Lung microvascular endothelial cell (primary cell): ENCODE measurements at regions not wholly inside any gene's neighbourhood (a gene's known extent, or its start where the extent isn't known, plus 50 kb on each side); places are given as distances from the start of the nearest gene placed in this dataset.

ENCODE experiments used
- DNase-seq, 2 donors: peaks; one replicate each; pipeline versions ENCODE4 v3.0.0 to v3.0.0-alpha.2; 2010; ENCODE audit warnings: low read depth in 2 of 2

DNA sequence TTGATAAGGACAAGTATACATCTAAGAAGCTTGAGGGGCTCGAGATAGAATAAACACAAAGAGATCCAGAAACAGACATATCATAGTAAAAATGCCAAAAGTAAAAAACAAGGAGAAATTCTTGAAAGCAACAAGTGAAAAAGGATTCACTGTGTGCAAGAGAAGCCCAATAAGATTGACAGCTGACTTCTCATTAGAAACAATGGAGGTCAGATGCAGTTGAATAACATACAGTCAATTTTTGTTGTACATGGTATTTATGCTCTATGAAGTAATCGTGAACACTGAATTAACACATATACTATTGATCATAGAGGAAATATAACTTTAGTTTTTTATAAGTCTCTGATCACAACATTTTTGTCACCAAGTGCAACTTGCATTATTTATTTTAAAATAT lies 982.8 kb upstream of the SORCS1 start:
- DNase-seq: no peak

DNA sequence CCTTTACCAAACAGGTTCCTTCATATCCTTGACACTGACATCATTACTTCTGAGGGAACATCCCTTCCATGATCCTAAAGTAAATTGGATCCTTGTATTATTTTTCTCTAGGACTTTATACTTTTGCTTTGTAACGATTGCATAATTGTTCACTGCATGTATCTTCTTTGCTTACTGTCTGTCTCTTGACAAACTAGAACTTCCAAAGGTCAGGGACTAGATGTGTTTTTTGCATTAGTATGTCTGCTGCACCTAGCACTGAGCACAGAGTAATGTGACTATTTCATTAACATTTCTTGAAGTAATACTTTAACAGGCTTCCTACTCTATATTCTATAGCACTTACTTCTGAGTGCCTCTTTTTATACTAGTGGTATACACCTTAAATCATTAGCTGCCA lies 976.6 kb upstream of the SORCS1 start:
- DNase-seq: no peak

DNA sequence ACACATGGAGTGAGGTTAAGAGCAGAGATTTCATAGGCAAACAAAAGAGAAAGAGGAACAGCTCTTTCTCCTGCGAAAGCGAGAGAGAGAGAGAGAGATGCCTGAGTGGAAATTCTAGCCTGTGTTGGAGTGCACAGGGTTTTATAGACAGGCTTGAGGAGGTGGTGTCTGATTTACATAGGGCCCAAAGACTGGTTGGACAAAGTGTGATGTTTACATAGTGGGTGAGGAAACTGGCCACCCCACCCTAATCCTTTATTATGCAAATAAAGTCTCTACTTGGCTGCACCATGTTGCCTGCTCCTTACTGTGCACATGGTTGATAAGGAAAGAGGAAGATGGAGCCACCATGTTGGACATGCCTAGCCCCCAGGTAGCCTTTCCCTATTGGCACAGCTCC lies 967.8 kb upstream of the SORCS1 start:
- DNase-seq: no peak

DNA sequence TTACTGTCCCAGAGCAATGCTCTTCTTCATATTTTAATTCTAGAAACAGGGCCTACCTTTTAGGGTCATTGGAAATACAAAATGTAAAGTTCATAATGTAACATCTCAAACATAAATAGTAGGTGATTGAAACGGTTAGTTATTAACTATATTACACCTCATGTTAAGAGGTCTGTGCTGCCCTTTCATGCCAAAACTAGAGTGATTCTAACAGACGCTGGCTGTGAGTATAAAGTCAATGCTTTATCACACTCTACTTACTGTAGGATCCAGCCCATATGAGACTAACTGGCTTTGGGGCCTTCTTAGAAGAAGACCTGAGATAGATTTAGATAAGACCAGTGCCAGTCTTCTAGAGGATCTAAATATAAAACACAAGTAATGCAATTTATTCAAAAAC lies 966.1 kb upstream of the SORCS1 start:
- no peak for DNase-seq

DNA sequence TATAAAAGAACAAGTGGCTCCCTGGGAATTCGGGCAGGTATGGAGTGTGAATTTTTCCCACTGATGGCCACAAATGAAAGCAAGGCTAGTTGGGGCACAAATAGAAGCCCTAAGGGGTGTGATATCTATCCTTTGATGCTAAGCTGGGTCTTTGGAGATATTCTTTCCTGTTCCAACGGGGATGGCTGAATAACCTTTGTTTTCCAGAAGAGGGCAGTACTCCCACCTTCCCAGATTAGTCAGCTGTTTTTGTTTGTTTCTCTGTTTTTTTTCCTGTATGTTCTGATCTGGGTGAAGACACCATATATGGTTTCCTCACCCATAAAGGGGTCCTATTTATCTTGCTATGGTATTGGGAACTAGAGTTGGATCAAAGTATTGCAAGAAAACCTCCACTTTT lies 947.7 kb upstream of the SORCS1 start:
- DNase-seq: peak in 1 of 2 donors; percentile 33

DNA sequence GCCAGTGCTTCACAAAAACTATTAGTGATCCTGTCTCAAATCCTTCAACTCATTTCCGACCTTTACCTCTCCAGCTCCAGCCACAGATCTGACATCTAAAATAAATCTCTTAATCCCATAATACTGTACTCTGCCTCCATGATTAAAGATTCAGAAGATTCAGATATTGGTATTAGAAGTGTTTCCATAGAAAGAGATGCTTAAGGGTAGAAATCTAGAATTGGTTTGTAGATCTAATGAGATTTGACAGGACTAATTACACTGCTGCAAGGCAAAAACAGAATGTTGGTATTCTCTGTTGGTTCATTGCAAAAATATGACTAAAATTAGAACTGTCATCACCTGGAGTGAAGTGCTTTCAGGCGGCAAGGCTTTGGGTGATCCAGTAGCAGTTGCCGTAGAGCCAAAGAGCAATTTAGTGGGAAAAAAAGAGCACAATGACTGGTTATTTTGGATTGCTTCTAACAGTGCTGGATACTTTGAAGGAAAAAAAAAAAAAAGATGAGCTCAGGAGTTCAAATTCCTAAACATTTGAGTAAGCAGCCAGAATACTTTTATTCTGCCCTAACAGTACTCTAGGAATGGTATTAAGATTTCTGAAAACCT lies 940.1 kb upstream of the SORCS1 start:
- DNase-seq: no peak

DNA sequence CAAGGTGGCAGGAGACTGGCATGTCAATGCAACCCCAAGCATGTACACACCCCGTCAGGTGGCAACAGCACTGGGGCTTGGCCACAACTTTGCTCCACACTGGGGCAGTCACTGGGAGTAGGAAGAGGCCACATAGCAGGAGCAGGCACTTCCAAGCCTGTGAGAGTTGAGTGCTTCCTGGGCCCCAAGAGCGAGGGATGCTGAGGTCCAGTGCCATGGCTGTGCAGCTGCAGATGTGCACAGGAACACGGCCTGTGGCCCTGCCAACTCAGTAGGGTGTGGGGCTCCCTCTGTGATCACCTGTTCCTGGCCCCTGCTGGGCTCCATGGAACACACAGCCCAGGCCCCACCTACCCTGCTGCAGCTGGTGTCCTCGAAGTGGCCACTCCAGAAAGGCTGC lies 932.8 kb upstream of the SORCS1 start:
- DNase-seq: no peak

DNA sequence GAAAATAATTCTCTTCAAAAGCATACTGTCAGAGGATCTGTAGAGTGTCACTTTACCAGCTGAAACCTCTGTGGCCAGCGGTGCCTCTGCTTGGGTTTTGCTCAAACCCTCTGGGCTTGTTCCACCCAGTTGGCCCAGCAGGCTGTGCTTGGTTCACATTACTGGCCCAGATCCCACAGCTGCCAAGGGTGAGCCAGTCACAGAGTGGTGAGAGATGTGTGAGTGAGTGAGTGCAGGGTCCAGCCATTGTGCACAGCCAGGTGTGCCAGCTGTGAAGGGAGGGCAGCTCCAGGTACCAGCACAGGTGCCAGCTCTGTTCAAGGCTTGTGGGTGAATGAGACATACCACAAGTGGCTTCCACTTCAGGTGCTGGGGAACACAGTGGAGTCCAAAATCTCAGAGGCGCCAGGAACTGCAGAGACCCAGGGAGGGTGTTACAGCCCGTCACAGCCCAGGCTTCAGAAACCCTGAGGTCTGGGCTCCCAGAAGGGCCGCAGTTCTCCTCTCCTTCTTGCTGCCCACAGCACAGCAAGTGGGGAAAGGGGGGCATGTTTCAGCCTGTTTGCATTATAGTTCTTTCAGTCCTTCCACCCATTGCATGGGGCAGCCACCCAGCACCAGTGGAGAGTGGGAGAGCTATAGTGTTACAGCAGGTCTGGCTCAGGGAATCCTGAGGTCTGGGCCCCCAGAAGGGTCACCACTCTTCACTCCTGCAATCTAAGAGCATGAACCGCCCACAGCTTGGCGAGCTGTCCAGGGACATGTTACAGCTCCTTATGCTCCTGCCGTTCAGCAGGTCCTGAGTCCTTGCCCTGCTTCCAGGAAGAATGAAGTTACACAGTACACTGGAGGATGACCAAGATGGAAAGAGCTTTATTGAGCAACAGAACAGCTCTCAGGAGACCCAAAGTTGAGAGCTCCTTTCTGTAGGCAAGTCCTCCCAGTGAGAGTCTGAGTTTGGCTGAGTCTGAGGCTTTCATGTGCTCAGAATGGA lies 931.7 kb upstream of the SORCS1 start:
- no peak for DNase-seq

DNA sequence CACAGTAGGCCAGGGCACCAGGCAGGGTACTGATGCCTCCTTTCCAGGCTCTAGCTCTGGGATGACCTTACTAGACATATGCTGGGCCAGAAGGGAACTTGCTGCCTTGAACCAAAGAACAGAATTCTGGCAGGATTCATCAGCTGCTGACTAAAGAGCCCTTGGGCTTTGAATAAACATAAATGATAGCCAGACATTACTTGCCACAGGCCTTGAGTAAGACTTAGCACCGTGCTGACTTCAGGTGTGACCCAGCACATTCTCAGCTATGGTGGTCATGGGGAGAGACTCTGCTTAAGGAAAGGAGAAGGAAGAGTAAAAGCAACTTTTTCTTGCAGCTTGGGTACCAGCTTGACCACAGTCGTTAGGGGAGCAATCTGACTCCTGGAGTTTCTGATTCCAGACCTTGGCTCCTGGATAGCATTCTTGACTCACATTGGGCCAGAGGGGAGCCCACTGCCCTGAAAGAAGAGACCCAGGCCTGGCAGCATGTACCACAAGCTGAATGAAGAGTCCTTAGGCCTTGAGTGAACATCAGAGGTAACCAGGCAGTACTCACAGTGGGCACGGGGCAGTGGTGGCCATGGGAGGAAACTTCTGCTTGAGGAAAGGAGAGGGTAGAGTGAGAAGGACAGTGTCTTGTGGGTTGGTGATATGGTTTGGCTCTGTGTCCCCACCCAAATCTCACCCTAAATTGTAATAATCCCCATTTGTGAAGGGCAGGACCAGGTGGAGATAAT lies 926.1 kb upstream of the SORCS1 start:
- DNase-seq: no peak

DNA sequence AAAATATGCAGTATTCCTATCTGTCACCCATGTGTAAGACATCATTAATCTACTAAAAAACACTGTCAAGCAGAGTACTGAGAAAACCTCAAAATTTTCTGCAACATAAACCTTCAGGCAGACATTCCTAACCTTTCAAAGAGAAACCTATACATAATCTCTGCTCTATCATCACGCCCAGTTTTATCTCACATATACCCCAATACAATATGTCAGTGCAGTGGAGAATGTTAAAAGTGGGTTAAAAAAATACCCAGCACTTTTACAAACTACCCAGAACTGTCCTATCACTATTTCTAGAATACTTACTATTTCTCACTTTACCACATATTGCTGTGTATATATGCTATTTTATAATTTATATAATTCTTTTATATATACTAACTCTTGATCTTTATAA lies 922.0 kb upstream of the SORCS1 start:
- DNase-seq: no peak

DNA sequence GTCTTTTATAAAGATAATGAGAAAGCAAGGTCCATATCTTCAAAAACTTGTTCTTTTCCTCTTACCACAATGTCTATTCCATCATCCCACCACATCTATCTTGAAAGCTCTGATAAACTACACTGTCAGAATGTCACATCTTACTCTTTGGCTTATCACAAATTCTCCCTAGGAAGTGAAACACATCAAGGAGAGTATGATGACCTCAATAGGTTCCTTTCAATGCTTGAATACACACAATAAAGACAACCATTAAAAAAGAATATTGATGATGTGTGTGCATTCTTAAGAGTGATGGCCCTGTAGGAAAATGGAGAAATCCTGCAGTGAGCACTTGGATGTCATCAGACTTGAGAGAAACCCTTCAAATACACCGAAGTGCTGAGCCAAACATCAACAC lies 918.1 kb upstream of the SORCS1 start:
- no peak for DNase-seq

DNA sequence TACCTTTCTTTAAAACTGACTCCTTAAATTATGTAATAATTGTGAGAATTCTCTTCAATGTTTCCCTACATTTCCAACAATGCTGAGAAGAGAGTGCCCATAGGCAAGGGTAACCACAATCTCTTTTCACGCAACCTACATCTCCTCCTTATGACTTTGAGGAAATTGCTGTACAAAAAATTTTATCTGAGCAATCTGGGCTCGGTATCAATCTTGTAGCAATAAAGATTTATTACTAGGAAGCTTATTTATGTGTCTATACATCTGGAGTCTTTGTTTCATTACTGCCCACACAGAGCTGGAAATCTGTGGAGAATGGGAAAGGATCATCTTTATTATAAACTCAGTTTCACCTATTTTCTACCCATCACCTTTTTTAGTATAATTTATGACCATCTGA lies 913.8 kb upstream of the SORCS1 start:
- no peak for DNase-seq

DNA sequence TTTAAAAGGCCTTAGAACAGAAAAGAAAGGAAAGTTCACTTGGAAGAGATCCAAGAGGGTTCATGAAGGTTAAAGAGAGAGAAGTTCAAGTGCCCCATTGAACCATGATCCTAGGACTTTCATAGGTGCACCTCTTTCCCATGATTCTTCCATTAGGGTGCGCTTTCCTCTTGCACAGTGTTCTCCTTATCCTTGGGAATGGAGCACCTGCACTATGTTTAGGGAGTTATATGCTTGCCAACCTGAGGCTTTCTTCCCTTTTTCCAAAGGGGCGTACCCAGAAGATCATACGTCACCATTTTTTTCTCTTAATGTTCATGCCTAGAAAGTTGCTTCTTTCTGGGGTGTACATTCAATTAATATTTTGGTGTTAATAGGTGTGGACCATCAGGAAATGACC lies 908.0 kb upstream of the SORCS1 start:
- DNase-seq: no peak

DNA sequence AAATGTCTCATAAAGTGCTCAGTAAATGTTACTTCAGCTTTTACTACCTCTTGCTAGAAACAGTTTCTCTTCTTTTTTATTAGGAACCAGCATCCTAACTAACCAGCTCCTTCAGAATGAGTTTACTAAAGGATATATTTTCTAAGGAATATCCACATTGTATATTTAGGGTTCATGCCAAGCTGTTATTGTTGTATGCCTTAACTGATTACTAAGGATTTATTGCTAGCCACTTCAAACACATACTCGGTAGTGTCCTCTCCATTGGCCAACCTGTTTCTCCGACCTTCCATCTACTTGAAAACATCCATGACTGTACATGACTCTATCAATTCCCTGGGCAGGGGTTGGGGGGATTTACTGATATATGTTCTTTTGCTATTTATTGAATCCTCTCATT lies 906.3 kb upstream of the SORCS1 start:
- no peak for DNase-seq

DNA sequence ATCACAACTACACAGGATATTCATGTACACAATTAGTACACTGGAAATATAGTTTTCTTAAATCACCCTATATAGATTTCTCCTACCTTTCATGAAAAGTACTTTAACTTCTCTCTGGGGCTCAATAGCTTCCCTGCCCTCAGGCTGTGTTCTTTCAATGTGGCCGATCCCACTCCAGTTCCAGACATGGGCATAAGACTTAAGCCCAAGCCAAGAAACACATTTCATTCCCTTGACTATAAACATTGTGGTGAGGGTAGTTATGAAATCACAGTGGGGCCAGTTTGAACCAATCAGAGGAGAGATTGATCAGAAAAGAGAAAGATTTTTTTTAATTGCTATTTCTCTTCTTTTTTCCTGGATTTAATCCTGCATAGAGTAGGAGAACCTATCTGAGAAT lies 904.6 kb upstream of the SORCS1 start:
- no peak for DNase-seq

DNA sequence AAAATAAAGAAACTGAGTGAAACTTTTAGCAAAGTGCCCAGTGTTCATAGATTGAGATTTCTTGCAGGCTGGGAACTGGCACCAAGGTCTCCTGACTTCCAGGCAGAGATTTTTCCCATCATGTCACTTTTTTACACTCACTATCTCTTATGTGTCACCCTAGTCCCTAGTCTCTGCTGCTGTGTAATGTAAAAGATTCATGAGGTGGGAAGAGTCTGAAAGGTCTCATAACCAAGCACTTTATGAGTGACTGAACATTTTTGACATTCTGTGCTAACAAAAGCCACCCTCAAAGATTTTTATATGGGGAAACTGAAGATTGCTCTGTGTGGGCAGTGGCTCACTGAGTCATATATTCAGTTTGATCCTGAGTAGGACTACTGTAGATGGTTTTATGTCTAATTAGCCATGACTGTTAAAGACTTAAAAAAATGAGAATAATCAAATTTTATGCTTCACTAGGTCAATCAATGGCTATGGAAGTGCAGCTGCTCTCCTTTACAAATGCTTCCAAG lies 900.3 kb upstream of the SORCS1 start:
- DNase-seq: no peak

DNA sequence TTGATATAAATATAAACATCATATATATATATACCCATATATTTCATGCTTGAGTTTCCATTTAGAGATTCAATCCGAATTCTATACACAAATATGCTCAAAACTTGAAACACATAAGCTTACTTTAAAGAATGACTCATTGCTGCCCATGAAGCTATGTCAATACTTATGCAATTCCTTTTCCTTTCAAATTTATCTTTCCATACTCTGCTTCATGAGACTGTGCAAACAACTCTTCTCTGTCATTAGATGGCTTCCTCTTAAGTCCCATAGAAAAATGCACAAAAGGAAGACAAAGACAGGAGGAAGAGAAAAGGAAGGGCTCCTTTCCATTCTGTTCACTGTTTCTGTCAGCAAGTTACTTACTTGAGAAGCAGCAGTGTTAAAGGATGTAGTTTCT lies 895.7 kb upstream of the SORCS1 start:
- no peak for DNase-seq

DNA sequence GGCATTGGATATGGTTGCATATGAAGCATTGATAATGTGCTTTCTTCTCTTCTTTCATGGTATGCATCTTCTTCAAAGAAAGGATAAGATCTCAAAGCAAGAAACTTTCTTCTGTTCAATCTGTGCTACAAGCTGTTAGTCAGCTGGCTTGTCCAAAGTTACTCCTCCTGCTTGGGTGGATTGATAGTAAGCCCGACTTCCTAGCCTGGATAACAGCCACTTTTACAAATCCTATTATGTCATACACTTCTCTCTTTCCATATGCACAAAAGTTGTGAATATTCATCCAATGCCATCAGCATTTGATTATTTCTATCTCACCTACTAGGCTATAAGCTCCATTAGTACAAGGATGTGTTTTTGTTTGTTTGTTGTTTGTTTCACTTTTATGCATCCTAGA lies 891.0 kb upstream of the SORCS1 start:
- DNase-seq: no peak

DNA sequence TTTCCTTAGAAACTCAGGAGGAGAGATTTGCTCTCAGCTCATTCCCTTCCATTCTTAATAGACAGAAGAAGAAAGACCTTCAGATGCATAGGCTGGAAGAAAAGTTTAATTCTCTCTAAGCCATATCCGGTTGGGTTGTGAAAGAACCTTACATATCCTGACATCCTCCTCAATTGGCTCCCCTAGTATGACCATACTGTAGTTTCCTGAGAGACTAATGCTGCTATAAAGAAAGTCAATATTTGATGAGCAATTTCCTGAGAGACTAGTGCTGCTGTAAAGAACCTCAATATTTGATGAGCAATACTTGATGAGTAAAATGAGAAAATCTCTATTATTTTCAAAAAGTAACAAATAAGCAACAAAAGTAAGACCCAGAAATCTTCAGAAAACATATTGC lies 888.5 kb upstream of the SORCS1 start:
- peak in 1 of 2 donors; percentile 18 for DNase-seq

DNA sequence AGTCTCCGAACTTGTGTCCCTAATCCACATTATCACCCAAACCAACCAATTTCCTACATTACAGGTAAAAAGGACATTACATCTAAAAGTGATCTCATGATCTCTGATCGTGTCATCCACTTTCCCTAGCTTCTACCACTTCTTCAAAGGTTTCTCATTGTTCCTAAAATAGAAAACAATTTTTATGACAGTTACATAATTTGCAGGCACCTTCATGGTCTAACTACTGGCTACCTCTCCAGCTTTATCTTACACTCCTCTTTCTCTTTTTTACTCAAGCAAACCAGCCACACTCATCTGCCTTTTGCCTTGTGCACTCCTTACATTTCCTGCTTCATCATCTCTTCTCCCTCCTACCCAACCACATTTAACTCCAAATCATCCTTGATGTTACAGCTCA lies 886.7 kb upstream of the SORCS1 start:
- DNase-seq: no peak

DNA sequence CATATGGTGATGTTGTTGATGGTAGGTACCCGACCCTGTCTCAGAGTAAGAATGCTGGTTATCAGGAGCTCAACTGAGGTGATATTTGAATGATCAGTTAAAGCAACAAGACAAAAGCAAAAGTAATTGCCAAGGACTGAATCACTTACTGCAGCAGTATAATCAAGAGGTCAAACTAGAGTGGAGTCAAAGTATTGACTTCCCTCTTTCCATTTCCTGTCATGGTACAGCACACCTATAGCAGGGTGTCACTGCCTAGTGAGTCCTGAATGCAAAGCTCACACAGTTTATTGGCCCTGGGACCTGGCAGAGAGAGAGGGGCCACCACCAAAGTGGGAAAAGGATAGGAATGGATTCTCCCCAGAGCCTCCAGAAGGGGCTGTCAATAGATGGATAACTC lies 886.1 kb upstream of the SORCS1 start:
- no peak for DNase-seq

DNA sequence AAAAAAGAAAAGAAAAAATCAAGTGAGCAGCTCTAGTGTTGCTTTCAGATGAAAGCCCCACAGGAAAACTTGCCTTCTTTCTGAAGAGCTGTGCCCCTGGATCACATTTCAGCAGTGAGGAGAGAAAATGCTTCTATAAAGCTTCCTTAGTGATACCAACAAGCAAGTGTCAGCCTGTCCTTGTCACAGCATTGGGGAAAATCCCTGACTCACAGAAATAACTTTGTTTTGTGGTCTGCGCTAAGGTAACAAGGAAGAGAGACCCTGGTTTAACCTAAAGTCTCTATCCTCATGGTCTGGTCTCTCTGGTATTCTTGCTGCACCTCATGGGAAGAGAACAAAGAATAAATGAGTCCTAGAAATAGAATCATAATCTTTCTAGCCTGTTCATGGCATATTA lies 885.2 kb upstream of the SORCS1 start:
- no peak for DNase-seq
